ENCODE measurements at regions not wholly inside any gene's neighbourhood (a gene's known extent, or its start where the extent isn't known, plus 50 kb on each side); places are given as distances from the start of the nearest gene placed in this dataset.

DNA sequence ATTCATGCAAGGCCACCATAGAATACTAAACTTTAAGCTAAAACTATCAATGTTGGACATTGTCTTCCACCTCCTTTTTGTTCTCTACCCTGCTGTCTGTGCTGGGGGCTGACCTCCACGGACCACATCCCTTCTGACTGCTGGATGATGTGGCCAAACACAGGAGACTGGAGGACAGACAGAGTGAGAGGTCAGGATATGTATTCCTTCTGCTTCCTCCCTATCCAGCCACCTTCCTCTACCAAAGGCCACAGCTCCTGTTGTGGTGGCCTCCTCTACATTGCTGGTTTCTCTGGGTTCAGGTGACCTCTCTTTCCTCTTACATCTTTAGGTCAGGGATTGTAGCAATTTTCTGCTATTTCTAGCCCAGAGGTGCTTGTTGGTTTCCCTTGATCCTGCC lies 148.1 kb downstream of the ACTBL2 start:
- no peak for TF ChIP-seq GATA3 (IDR thresholded peaks at IDR 0.05; ENCODE audit: low read depth, low read length)
- TF ChIP-seq GATA2 (IDR thresholded peaks at IDR 0.05; ENCODE audit: low read depth, low read length) = no peak

DNA sequence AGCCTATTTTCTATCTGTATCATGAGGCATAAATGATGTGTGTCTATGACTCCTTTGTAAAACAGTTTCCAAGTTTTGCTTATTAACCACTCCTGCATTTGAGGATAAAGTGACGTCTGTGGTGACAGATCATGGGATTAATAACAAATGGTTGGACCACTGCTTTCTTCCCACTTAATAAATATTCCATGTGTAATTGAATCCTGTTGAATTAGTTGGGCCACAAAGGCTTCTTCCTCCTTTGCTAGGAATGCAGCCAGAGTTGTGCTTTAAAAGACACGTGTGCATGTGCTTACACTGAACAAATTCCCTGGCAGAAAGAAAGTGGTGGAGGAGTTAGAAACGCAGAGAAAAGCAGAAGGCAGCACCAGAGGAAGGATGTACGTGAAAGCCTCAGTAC lies 150.2 kb downstream of the ACTBL2 start:
- TF ChIP-seq GATA2 (IDR thresholded peaks at IDR 0.05; ENCODE audit: low read depth, low read length) = no peak
- TF ChIP-seq GATA3 (IDR thresholded peaks at IDR 0.05; ENCODE audit: low read depth, low read length) = no peak

DNA sequence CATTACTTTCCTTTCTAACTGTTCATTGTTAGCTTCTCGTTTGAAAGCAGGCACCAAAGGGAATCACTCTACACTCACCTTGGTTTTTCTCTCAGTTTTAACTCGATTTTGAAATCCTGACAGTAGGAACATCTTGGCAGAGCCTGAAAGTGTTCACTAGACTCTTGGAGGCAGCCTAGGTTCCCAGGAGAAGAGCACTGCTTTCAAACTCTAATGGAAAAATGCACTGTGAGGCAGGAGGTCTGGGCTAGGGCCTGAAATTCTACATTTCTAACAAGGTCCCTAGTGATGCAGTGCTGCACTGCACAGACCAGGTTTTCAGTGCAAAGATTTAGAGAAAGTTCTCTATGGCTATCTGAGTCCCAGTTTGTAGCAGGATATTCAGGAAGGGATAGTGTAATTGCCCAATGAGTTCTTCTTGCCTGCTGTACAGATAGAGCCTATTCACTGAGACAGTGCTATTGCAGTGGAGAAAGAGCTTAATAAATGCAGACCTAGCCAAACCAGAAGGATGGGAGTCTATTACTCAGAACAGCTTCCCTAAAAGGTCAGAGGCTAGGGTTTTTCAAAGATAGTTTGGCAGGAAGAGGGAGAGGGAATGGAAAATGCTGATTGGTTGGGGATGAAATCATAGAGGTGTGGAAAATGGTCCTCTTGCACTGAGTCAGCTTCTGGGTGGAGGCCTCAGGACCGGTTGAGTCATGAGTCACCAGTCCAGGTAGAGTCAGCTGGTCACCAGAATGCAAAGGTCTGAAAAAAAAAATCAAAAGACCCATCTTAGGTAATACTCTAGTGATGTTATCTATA lies 153.9 kb downstream of the GPBP1 start:
- TF ChIP-seq GATA2 (IDR thresholded peaks at IDR 0.05; ENCODE audit: low read depth, low read length) (no peak), GATA3 (IDR thresholded peaks at IDR 0.05; ENCODE audit: low read depth, low read length) (no peak)

DNA sequence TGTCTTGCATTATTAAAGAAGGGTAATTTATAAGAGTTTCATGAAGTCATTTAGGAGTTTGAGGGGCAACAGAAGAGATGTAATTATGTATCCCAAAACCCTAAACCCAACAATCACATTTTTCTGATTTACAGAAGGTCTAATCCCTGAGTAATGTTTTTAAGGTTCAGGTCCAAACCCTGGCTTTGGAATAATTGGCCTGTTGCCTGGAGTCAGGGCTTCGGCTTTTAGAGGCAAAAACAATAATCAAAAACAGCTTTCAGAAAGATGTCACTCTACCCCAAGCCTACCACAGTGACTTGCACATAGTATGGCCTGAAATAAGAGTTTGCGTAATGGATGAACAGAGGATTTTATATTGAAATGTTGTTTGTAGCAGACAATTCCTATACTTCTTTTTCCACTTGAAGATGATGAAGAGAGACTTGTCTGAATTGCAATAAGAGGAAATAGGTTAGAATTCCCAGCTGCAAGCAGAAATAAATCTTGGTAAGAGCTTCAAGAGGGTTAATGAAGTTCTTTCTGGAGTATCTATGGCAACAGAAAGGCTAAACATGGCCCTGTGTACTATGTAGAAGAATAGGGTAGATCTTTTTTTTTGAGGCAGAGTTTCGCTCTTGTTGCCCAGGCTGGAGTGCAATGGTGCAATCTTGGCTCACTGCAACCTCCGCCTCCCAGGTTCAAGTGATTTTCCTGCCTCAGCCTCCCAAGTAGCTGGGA lies 152.0 kb downstream of the GPBP1 start:
- TF ChIP-seq GATA2 (IDR thresholded peaks at IDR 0.05; ENCODE audit: low read depth, low read length) = no peak
- no peak for TF ChIP-seq GATA3 (IDR thresholded peaks at IDR 0.05; ENCODE audit: low read depth, low read length)

DNA sequence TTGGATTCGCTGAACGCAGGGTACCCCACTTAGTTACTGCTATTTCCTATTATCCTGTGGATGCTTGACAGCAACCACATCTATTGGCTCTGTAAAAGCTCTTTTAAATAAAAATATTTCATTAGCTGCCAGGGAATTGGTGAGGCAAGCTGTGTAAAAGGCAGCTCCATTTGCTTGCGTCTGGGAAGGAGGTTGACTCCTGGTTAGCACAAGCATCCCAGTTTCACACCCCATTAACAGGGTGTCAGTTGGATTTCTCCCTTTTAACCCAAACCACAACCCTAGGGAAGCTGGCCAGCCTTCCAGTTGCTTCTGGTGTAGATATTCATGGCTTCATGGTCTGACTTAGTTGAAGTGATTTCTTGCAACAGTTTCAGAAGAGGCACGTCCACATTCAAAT lies 151.0 kb downstream of the GPBP1 start:
- TF ChIP-seq GATA2 (IDR thresholded peaks at IDR 0.05; ENCODE audit: low read depth, low read length) (no peak), GATA3 (IDR thresholded peaks at IDR 0.05; ENCODE audit: low read depth, low read length) (no peak)

DNA sequence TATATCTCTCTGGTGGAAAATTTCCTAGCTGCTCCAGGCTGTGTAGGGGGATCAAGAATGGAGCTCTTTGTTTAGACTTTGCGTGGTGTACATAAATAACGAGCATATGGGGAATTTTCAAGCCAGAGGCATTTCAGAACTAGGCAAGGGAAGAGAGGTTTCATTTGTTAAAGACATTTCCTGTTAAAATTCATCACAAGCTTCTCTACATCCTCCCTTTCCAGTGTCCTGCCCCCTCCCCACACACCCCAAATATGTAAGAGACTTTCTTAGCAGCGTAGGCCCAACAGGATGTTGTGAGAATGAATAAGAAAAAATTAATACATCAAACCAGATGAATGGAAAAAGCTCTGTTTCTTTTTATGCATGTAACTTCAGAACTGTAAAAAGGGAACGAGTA lies 150.3 kb downstream of the GPBP1 start:
- TF ChIP-seq GATA2 (IDR thresholded peaks at IDR 0.05; ENCODE audit: low read depth, low read length) (no peak), GATA3 (IDR thresholded peaks at IDR 0.05; ENCODE audit: low read depth, low read length) (no peak)

DNA sequence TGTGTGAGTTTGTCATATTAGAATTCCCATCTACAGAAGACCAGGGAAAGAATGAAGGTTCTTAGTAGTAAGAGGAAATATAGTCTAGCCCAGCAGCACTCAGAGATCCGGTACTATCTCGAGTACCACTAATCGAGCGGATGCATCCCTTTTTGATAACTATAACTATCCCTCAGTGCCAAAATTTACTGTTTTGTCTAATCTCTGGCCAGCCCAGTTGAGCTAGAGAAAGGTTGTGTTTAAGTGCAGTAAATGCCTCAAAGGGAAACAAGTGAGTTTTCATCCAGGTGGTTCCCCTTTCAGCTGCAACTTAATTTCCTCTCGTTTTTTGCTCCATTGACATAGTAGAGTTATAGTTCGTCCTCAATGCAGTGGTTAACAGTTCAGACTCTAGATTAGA lies 146.7 kb downstream of the GPBP1 start:
- TF ChIP-seq GATA2 (IDR thresholded peaks at IDR 0.05; ENCODE audit: low read depth, low read length) = no peak
- TF ChIP-seq GATA3 (IDR thresholded peaks at IDR 0.05; ENCODE audit: low read depth, low read length) = no peak

DNA sequence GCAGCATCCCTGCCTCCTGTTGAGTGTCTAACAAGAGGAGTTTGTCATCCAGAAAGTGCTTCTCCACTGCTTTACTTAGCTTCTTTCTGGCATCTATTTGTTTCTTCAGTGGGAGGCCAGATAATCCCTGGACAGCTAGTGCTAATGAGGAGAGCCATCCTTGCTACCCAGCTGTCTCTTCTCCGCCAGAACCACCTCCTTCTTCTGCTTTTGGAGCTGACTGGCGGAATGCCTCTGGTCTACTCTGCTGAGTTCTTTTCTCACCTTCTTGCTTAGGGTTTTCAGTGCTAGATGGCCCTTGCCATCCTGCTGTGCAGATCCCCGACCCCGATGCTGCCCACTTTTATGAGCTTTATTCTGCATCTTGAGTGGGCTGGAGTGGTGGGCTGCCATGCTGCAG lies 145.8 kb downstream of the GPBP1 start:
- TF ChIP-seq GATA2 (IDR thresholded peaks at IDR 0.05; ENCODE audit: low read depth, low read length) = no peak
- TF ChIP-seq GATA3 (IDR thresholded peaks at IDR 0.05; ENCODE audit: low read depth, low read length) = no peak

DNA sequence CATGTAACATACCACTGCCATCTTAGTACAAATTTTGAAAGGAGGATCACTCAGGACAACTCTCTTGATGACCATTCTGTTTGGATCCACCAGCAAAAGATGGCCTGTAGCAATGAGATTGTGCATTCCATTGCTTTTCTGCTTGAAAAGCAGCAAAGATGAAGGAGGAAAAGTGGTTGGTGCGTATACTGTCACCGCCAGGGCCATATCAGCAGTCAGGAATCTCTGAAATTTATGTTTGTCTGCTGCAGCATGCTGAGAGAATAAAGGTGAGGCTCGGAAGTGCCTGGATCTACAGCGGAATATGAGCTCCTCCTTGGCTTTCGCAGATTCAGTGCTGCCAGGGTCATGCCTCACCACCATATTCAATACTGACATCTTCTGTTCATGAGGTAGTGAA lies 144.4 kb downstream of the GPBP1 start:
- TF ChIP-seq GATA3 (IDR thresholded peaks at IDR 0.05; ENCODE audit: low read depth, low read length) (no peak), GATA2 (IDR thresholded peaks at IDR 0.05; ENCODE audit: low read depth, low read length) (no peak)

DNA sequence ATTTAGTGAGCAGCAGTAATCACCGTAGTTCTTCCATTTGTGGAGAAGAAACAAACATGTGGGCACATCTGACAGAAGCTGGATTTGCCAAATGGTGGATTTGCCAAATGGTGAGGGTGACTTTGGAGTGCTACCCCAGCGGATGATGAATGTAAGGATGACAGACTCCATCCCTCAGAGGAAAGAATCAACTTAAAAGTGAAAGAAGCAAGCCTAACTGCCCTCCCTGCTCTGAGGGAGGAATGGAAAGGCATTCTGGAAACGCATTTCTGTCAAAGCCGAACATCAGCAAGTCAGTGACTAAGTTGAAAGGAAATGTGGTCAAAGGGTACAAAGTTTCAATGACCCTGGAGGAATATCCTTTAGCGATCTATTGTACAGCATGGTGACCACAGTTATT lies 143.5 kb downstream of the GPBP1 start:
- TF ChIP-seq GATA2 (IDR thresholded peaks at IDR 0.05; ENCODE audit: low read depth, low read length) (no peak), GATA3 (IDR thresholded peaks at IDR 0.05; ENCODE audit: low read depth, low read length) (no peak)

DNA sequence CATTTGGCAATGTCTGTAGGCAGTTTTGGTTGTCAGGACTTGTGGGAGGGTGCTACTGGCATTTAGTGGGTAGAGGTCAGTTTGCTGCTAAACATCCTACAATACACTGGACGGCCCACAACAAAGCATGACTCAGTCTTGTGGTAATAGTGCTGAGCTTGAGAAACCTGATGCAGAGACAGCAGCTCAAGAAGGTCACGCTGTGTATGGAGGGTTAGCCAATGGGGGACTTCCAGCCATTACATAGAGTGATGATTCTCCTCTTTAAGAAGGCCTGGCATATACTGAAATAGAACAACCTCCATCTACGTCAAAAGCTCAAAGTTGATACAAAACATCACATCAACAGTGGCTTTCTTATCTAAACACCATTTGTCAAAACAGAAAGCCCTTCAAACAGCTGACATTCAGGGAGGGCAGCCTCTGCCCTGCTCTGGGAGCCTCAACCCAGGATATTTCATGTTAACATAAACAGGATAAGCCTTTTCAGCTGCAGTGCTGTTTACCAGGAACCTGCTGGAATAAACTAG lies 143.0 kb downstream of the GPBP1 start:
- no peak for TF ChIP-seq GATA3 (IDR thresholded peaks at IDR 0.05; ENCODE audit: low read depth, low read length)
- TF ChIP-seq GATA2 (IDR thresholded peaks at IDR 0.05; ENCODE audit: low read depth, low read length) = no peak

DNA sequence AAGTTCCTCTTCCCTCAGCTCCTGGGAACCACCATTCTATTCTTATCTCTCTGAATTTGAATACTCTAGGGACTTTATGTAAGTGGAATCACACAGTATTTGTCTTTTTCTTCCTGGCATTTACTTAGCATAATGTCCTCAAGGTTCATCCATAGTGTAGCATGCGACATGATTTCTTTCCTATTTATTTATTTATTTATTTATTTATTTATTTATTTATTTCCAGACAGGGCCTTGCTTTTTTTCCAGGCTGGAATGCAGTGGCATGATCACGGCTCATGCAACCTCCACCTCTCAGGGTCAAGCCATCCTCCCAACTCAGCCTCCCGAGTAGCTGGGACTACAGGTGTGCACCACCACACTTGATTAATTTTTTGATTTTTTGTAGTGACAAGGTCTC lies 142.1 kb downstream of the GPBP1 start:
- no peak for TF ChIP-seq GATA3 (IDR thresholded peaks at IDR 0.05; ENCODE audit: low read depth, low read length)
- no peak for TF ChIP-seq GATA2 (IDR thresholded peaks at IDR 0.05; ENCODE audit: low read depth, low read length)

Measured in SH-SY5Y (cell line).